Activated naive CD4-positive, alpha-beta T cell treated with anti-CD3 and anti-CD28 coated beads for 36 hours (primary cell): ENCODE measurements at regions not wholly inside any gene's neighbourhood (a gene's known extent, or its start where the extent isn't known, plus 50 kb on each side); places are given as distances from the start of the nearest gene placed in this dataset.
"Not testable (repeated sequence)": the region's sequence is repeated elsewhere in the genome, so short reads cannot be mapped to it uniquely, and the experiment has no call there.

Experiments
- CTCF ChIA-PET: fragments of 350-600 bp; sonication (Branson Sonifier 250); formaldehyde crosslinking; loops from one replicate; lab custom pipeline; 2021; ENCODE audit warnings: antibody characterized with exemption; lab: Charles Lee
- DNase-seq: peaks from one replicate; pipeline ENCODE4 v3.0.0-alpha.2; 2020
- H3K27ac Mint-ChIP-seq: one replicate; pipeline ENCODE4 v1.8.0; 2021; ENCODE audit warnings: mild to moderate bottlenecking, mixed read lengths
- H3K27me3 Mint-ChIP-seq: one replicate; pipeline ENCODE4 v1.8.0; 2021; ENCODE audit warnings: low read depth, mixed read lengths
- H3K36me3 Mint-ChIP-seq: one replicate; pipeline ENCODE4 v1.8.0; 2021; ENCODE audit warnings: low read depth, mixed read lengths
- H3K4me1 Mint-ChIP-seq: one replicate; pipeline ENCODE4 v1.8.0; 2021; ENCODE audit warnings: low read depth, mixed read lengths
- H3K4me3 Mint-ChIP-seq: one replicate; pipeline ENCODE4 v1.8.0; 2021; ENCODE audit warnings: mild to moderate bottlenecking, moderate library complexity, mixed read lengths
- H3K9me3 Mint-ChIP-seq: one replicate; pipeline ENCODE4 v1.8.0; 2021; ENCODE audit warnings: mixed read lengths
- intact Hi-C: fragments of 100-400 bp; cut with micrococcal nuclease; formaldehyde crosslinking; loops from one replicate; pipeline ENCODE4 v1.15.1; 2023

GRCh38 chr11:96960926-96961325 is 571.1 kb downstream of the JRKL start:
- intact Hi-C loops: no loop called here
- CTCF ChIA-PET: no interaction called here
- Mint-ChIP-seq H3K36me3 (no peaks in the 10 kb centered on the region), H3K27me3 (no peaks in the 10 kb centered on the region), H3K4me1 (no peaks in the 10 kb centered on the region), H3K9me3 (peaks cover 1% of the 10 kb centered on the region), H3K4me3 (no peak overlapping the region), H3K27ac (no peak overlapping the region)
- no peak for DNase-seq

- DNase-seq: no peak
- intact Hi-C loops: no loop called here
- CTCF ChIA-PET: no interaction called here
- H3K27me3 Mint-ChIP-seq: no peaks in the 10 kb centered on the region
- H3K27ac Mint-ChIP-seq: no peak overlapping the region
- H3K36me3 Mint-ChIP-seq: no peaks in the 10 kb centered on the region
- peaks cover 1% of the 10 kb centered on the region for H3K9me3 Mint-ChIP-seq
- H3K4me3 Mint-ChIP-seq: no peak overlapping the region
- H3K4me1 Mint-ChIP-seq: no peaks in the 10 kb centered on the region
Measured at GRCh38 chr11:96961931-96962330, 572.1 kb downstream of the JRKL start.

DNA sequence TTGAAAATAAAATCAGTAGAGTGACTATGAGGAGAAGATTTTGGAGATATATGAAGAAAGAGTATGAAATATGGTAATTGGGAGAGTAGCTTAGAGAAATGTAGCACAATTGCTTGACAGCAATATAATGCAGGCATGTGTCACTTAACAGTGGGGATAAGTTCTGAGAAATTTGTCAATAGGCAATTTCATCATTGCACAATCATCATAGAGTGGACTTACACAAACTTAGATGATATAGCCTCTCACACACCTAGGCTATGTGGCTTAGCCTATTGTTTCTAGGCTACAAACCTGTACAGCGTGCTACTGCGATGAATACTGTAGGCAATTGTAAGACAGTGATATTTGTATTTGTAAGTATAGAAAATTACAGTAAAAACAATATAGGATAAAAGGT is 573.6 kb downstream of the JRKL start:
- Mint-ChIP-seq H3K27ac (no peak overlapping the region), H3K9me3 (peaks cover 1% of the 10 kb centered on the region)

GRCh38 chr11:96964661-96965060 is 574.8 kb downstream of the JRKL start:
- Mint-ChIP-seq H3K27ac (no peak overlapping the region), H3K9me3 (peaks cover 4% of the 10 kb centered on the region), H3K36me3 (no peaks in the 10 kb centered on the region), H3K27me3 (no peaks in the 10 kb centered on the region), H3K4me1 (no peaks in the 10 kb centered on the region), H3K4me3 (no peak overlapping the region)
- CTCF ChIA-PET: no interaction called here
- DNase-seq: no peak
- intact Hi-C loops: no loop called here

More for the DNA sequence above, 573.6 kb downstream of the JRKL start:
- Mint-ChIP-seq H3K4me1 (no peaks in the 10 kb centered on the region), H3K4me3 (no peak overlapping the region), H3K36me3 (no peaks in the 10 kb centered on the region), H3K27me3 (no peaks in the 10 kb centered on the region)
- CTCF ChIA-PET: no interaction called here
- intact Hi-C loops: no loop called here
- DNase-seq: no peak

DNA sequence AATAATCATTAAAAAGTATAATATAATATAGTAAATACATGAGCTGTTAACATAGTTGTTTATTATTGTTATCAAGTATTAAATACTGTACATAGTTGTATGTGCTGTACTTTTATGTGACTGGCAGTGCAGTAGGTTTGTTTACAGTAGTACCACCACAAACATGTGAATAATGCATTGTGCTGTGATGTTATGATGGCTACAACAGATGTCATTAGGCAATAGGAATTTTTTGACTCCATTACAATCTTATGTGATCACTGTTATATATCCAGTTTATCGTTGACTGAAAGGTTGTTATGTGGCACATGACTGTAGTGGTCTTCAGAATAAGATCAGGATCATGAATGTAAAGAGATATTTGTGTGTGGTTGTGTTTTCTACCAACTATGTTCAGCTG is 577.8 kb downstream of the JRKL start:
- Mint-ChIP-seq H3K4me3 (no peak overlapping the region), H3K36me3 (no peaks in the 10 kb centered on the region)
- CTCF ChIA-PET: no interaction called here

GRCh38 chr11:96969251-96969650 is 579.4 kb downstream of the JRKL start:
- DNase-seq: no peak

More for the DNA sequence above, 577.8 kb downstream of the JRKL start:
- intact Hi-C loops: no loop called here
- no peaks in the 10 kb centered on the region for H3K27me3 Mint-ChIP-seq
- peaks cover 5% of the 10 kb centered on the region for H3K9me3 Mint-ChIP-seq
- H3K27ac Mint-ChIP-seq: no peak overlapping the region
- no peak for DNase-seq
- H3K4me1 Mint-ChIP-seq: no peaks in the 10 kb centered on the region

DNA sequence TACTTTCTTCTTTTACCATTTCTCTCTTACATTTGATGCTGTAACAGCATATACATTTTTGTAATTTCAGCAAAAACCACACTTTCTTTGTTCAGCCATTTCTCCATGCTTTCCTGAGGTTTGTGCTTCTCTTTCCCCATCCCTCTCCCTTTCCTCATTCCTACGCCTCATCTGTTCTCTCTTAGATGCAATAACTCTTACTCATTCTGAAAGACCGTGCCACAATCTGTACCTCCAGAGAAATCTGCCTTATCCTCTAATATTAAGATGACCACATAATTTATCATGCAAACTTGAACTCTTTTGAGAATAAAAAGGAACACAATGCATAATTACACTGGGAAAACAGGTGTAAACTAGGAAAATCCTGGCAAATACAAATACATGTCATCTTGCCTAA is 588.9 kb downstream of the JRKL start:
- CTCF ChIA-PET: no interaction called here
- no peaks in the 10 kb centered on the region for H3K27me3 Mint-ChIP-seq
- H3K4me3 Mint-ChIP-seq: no peak overlapping the region
- peaks cover 3% of the 10 kb centered on the region for H3K9me3 Mint-ChIP-seq
- no peaks in the 10 kb centered on the region for H3K4me1 Mint-ChIP-seq
- H3K27ac Mint-ChIP-seq: no peak overlapping the region
- H3K36me3 Mint-ChIP-seq: no peaks in the 10 kb centered on the region
- intact Hi-C loops: no loop called here
- DNase-seq: no peak

More at GRCh38 chr11:96969251-96969650, 579.4 kb downstream of the JRKL start:
- Mint-ChIP-seq H3K4me3 (no peak overlapping the region), H3K4me1 (no peaks in the 10 kb centered on the region), H3K9me3 (peaks cover 6% of the 10 kb centered on the region), H3K36me3 (no peaks in the 10 kb centered on the region), H3K27ac (no peak overlapping the region), H3K27me3 (no peaks in the 10 kb centered on the region)
- intact Hi-C loops: no loop called here
- CTCF ChIA-PET: no interaction called here

- Mint-ChIP-seq H3K9me3 (peaks cover 2% of the 10 kb centered on the region), H3K27me3 (no peaks in the 10 kb centered on the region), H3K4me3 (no peak overlapping the region), H3K4me1 (no peaks in the 10 kb centered on the region), H3K27ac (no peak overlapping the region), H3K36me3 (no peaks in the 10 kb centered on the region)
- no peak for DNase-seq
- CTCF ChIA-PET: no interaction called here
- intact Hi-C loops: no loop called here
Measured at GRCh38 chr11:96986516-96986915, 596.7 kb downstream of the JRKL start.

- CTCF ChIA-PET: interaction anchor here (0.8 kb wide), 1 partner anchor 14 kb away, joined by 3 read pairs; no protein-coding TSS in a partner anchor
- no peak overlapping the region for H3K4me3 Mint-ChIP-seq
- H3K4me1 Mint-ChIP-seq: no peaks in the 10 kb centered on the region
- DNase-seq: no peak
- no peaks in the 10 kb centered on the region for H3K27me3 Mint-ChIP-seq
- H3K36me3 Mint-ChIP-seq: no peaks in the 10 kb centered on the region
- intact Hi-C loops: no loop called here
- H3K27ac Mint-ChIP-seq: no peak overlapping the region
- H3K9me3 Mint-ChIP-seq: peaks cover 2% of the 10 kb centered on the region
Measured at GRCh38 chr11:96990914-96991313, 601.1 kb downstream of the JRKL start.

DNA sequence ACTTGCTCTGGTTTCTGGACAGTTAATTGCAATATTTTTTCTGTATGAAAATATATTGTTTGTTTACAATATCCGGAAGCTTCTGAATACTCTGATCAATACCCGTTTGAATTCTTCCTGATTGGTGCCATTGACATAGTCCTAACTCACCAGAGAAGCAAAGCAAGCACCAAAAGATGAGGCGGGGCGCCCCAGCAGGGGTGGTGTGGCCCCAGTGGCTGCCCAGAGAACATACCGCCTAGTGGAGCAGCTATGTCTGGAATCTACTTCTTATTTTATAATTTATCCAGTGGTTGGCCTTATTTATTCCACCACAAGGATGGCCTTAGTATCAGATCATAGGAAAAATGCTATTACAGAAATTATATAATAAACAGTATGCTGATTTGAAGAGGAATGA is 610.7 kb downstream of the JRKL start:
- Mint-ChIP-seq H3K36me3 (no peaks in the 10 kb centered on the region), H3K9me3 (no peaks in the 10 kb centered on the region), H3K27me3 (no peaks in the 10 kb centered on the region), H3K4me3 (no peak overlapping the region), H3K27ac (no peak overlapping the region), H3K4me1 (no peaks in the 10 kb centered on the region)
- intact Hi-C loops: no loop called here
- CTCF ChIA-PET: no interaction called here
- no peak for DNase-seq

DNA sequence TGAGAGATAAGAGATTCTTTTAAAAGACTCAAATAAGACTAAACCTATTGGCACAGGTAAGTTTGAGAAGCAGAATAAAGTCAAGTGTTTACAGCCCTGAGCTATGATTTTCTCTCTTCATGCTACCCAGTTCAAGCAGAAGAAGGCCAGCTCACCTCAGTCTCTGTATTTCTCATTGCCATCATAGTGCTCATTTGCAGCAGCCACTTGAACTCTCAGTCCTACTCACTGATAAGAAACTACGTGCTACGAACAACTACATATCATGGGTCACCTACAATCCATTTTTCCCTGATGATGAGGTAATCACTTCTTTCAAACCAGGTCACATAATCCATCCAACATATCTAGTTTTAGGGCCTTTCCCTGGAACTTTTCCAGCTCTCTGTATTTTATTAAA is 617.5 kb downstream of the JRKL start:
- DNase-seq: no peak
- no peak overlapping the region for H3K4me3 Mint-ChIP-seq
- no peaks in the 10 kb centered on the region for H3K36me3 Mint-ChIP-seq
- no peaks in the 10 kb centered on the region for H3K4me1 Mint-ChIP-seq
- intact Hi-C loops: no loop called here
- no peak overlapping the region for H3K27ac Mint-ChIP-seq
- no peaks in the 10 kb centered on the region for H3K27me3 Mint-ChIP-seq
- no peaks in the 10 kb centered on the region for H3K9me3 Mint-ChIP-seq
- CTCF ChIA-PET: no interaction called here

- Mint-ChIP-seq H3K9me3 (no peaks in the 10 kb centered on the region), H3K4me3 (no peak overlapping the region), H3K27ac (no peak overlapping the region), H3K4me1 (no peaks in the 10 kb centered on the region), H3K27me3 (no peaks in the 10 kb centered on the region), H3K36me3 (no peaks in the 10 kb centered on the region)
- no peak for DNase-seq
- intact Hi-C loops: no loop called here
- CTCF ChIA-PET: no interaction called here
Measured at GRCh38 chr11:97009613-97010012, 619.8 kb downstream of the JRKL start.

DNA sequence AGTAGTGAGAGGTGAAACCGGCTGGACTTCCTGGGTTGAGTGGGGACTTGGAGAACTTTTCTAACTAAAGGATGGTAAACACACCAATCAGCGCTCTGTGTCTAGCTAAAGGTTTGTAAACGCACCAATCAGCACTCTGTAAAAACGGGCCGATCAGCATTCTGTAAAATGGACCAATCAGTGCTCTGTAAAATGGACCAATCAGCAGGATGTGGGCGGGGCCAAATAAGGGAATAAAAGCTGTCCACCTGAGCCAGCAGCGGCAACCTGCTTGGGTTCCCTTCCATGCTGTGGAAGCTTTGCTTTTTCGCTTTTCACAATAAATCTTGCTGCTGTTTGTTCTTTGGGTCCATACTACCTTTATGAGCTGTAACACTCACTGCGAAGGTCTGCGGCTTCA is 621.2 kb downstream of the JRKL start:
- DNase-seq, H3K4me1 Mint-ChIP-seq, H3K27me3 Mint-ChIP-seq, H3K9me3 Mint-ChIP-seq, H3K36me3 Mint-ChIP-seq, intact Hi-C loops, H3K27ac Mint-ChIP-seq, H3K4me3 Mint-ChIP-seq, CTCF ChIA-PET: not testable (repeated sequence)

DNA sequence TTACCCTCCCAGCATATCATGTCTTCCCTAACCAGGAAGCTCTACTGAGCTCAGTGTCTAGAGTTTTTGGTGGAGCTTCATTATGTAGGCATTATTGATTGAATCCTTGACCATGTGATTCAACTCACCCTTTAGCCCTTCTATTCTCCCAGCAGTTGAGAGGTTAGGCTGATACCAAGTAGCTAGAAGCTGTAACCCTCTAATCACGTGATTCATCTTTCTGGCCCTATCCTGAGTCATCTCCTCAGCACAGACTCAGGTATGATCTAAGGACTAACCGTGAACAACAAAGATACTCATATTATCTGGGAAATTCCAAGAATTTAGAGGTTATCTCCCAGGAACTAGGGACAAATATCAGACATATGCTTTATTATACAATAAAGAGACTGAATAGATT is 625.5 kb downstream of the JRKL start:
- Mint-ChIP-seq H3K9me3 (no peaks in the 10 kb centered on the region), H3K36me3 (no peaks in the 10 kb centered on the region), H3K27me3 (no peaks in the 10 kb centered on the region), H3K4me3 (no peak overlapping the region), H3K27ac (no peak overlapping the region), H3K4me1 (no peaks in the 10 kb centered on the region)
- intact Hi-C loops: no loop called here
- no peak for DNase-seq
- CTCF ChIA-PET: no interaction called here
